ENCODE measurements at regions not wholly inside any gene's neighbourhood (a gene's known extent, or its start where the extent isn't known, plus 50 kb on each side); places are given as distances from the start of the nearest gene placed in this dataset.

DNA sequence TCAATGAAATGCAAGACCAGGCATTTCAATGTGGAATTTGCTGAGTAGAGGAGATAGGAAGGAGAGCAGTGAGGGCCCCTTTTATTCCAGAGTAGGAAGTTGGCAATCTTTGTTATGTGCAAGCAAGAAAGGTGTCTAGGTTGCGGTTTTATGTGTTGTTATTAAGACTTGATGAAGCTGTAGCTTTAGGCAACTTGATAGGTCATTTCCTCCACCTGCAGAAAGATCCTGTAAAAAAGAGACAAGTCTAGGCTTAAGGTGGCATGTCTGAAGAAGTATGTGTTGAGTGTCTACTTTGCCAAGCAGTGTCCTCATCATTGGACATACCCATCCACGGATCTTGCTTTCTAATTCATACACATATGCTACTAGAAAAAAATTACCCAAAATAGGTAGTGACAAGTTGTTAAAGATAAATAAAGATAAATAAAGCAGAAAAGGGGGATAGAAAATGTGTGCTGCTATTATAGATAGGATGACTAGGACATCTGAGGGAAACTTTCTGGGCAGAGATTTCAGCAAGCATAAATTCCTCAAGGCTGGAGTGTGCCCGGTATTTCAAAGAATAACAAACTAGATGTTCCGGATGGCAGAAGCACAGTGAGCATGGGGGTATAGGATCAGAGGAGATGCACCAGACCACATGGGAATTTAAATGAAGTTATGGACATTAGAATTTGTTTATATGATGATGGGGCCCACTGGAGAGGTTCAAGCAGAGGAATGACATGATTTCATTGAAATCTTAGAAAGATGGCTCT, 335.0 kb downstream of the TGFB2 start:
- DNase-seq: no peak
- no peak for ATAC-seq

DNA sequence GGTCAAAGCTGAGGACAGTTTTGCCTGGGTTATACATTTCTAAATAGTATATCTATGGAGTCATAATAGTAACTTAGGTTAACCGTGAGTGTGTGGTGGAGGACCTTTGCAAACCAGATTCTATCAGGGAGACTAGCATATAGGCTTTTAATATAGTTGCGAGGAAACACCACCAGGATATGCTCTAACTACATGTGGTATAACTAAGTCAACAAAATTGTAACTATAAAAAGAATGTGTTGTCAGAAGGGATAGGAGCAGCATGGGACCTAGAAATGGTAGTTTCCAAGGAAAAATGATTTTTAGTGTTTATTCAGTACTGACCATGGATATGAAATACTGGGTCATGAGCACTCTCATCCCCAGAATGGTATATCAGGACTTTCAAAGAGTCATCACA, 338.1 kb downstream of the TGFB2 start:
- no peak for ATAC-seq
- DNase-seq: no peak

DNA sequence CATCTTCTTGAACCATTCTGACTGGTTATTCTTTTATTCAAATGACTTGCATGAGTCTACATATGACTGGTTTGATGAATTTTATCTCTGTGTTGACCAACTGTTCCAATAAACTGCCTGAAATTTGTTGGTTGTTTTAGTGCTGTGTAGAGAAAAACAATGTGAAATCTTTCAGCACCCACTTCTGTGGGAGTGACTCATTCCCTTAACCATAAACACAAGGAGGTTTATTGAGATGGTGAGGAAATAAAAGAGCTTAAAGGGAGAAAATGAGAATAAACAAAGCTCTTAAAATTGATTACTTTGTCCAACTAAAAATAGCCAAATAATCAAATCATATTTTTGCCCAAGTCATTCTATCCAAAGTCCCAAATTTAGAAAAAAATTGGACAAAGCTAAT, 341.1 kb downstream of the TGFB2 start:
- ATAC-seq (no peak), DNase-seq (no peak)

DNA sequence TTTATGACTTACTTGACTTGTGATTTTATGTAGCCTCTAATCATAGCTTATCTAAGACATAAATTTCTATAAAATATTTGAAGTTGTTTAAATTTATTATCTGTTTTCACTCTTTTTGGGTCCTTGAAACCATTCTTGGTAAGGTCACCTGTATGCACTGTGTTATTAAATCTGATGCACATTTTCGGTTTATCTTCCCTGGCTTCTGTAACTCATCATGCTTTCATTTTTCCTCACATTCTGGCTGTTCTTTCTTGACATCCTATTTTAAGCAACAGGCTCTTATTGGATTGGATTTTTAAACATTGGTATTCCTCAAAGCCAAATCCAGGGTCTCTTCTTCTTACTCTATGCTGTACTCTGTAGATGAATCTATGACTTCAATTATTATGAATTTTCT, 341.6 kb downstream of the TGFB2 start:
- no peak for DNase-seq
- ATAC-seq: no peak

DNA sequence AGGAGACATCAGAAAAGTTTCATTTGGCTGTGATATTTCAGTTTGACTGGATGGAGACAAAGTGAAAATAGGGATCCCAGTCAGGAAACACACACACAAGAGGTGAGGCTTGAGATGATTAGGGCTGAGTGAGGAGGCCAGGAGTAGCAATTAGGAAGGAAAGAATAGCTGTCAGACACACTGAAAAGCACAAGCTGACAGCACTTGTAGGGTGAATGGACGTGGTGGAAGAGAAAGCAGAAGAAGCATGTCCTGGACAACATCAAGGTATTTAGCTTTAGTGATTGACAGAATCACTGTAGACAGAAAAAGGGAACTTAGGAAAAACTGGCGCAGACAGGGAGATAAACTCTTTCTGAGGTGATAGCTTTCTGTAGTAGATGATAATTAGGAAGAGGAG, 347.7 kb downstream of the TGFB2 start:
- ATAC-seq (no peak), DNase-seq (no peak)

GRCh38 chr1:218693599-218693998, 348.5 kb downstream of the TGFB2 start:
- ATAC-seq (no peak), DNase-seq (no peak)

DNA sequence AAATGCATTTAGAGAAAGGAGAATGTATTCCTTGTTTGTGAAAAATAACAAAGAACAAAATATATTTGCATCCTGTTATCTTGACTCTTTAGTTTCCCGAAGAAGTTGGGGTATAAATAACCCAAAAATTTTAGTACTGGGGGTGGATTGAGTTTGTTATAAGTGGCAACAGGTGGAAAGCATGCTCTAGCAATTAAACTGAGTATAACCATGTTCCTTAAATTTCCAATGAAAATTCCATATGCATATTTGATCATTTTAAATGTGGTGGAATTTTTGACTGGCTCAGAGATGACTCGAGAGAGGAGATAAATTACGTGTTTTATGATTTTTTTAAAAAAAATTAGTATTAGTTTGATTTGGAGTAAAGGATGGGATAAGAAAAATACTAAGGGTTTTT, 348.9 kb downstream of the TGFB2 start:
- ATAC-seq (no peak), DNase-seq (no peak)

DNA sequence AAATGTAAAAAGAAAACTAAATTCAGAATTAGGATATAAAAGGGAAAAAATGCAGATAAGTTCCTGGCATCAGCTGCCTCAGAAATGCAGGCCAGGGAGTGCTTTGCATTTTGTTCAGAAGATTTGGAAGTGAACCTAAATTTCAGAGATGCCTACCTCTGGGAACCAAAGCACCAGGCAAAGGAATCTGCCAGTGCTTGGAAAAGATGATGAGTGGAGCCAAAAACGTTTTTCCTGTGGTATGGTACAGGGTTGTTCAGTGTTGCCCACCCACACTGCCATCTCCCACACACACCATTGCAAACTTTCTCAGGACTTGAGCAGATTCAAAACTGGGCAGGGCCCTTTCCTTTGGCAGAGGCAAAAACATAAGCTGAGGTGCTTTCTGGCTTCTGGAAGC, 349.5 kb downstream of the TGFB2 start:
- ATAC-seq (no peak), DNase-seq (no peak)

DNA sequence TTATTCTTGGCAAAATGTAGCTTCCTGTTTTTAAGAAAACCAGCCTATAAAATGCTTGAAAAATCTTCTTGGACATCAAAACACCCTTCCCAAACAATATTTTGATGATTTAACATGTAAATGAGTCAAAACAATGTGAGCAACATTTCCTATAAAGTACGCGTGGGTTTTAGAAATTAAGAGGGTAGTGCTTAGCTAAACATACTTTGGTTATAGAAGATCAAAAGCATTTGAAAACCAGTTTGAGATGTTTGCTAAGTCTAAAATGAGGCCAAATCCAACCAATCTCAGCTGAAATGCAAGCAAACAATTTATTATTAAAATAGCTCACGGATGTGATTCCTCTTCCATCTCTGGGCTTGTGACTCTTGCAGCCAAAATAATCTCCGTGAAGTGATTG, 350.4 kb downstream of the TGFB2 start:
- DNase-seq (no peak), ATAC-seq (no peak)

GRCh38 chr1:218698141-218698540, 353.0 kb downstream of the TGFB2 start:
- ATAC-seq: no peak
- no peak for DNase-seq

DNA sequence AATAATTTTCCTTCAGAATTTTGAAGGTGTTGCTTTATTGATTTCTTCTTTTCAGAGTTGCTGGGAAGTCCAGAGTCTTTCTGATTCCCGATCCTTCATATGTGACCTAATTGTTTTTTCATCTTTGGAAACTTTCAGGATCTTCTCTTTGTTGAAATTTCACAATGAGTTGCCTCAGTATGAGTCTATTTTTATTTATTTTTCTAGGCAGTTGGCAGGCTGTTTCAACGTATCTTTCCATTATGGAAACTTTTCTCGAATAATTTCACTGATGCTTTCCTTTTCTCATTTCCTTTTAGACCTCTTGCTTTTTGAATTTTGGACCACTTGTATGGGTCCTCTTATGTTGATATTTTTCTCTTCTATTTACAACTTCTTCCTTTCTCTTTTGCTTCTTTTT, 354.3 kb downstream of the TGFB2 start:
- ATAC-seq (no peak), DNase-seq (no peak)

DNA sequence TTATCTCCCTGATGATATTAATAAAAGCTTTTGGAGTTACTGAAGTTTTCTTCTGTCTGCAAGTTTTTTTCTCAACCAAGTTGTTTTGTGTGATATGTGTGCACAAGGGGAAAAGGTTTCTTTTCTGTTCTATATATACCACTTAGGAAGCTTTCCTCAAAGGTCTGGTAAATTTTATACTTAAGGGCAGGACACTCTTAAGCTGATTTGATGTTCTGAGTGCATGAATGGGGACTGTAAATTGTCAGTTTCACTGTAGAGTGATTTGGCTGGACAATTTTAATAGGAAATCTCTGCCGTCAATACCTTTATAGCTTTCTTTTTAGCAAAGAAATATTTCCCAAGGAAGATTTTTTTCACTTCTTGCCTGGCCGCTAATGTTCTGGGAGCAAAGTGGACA, 354.7 kb downstream of the TGFB2 start:
- DNase-seq (no peak), ATAC-seq (no peak)

DNA sequence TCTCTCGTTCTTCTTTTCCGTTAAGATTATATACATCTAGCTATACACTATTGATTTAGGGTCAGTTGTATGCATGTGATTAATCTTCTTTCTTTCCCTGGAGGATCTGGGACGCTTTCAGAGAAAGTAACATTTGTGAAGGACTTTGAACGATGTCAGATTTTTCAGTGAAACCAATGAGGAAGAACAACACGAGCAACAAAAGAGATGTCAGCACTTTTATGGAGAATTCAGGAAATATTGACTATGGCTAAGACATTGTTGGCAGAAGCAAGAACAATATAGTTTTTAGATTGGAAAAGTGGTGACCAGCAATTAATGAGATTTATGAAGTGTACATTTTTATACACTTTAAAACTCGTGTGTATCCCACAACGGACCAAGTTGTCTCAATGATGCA, 355.5 kb downstream of the TGFB2 start:
- ATAC-seq: no peak
- no peak for DNase-seq

GRCh38 chr1:218701131-218701530, 356.0 kb downstream of the TGFB2 start:
- ATAC-seq (no peak), DNase-seq (no peak)

DNA sequence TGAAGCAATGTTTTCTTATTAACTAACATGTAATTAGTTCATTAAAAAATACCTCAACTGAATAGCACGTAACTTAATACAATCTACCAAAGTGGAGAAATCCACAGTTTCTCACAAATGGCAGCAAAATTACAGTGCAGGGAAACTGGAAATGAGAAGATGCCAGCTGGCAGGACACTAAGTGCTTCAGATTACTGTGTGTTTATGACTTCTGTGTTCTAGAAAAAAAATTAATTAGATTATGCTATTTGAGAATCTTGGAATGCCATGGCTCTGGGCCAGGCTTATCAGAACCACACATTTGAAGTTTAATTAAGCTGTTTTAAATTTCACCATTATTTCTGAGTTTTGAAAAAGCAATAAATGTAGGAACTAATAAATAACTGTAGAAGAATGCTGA, 357.6 kb downstream of the TGFB2 start:
- ATAC-seq: no peak
- no peak for DNase-seq

DNA sequence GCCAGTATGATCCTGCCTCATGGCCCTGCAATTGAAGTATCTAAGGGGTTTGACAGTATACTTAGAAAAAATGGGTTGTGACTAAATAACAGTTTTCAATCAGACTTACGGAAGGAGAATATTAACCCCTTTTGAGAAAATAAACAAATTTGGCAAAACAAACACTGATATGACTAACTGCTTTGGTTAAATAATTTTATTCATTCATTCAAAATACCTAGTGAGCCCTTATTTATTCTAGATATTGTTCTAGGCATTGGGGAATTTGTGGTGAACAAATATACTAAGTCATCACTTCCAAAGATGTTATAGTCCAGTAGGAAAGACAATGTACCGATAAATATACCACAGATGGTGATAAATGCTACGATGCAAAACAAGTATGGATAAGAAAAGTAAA, 358.7 kb downstream of the TGFB2 start:
- DNase-seq (no peak), ATAC-seq (no peak)

GRCh38 chr1:218705391-218705790, 360.3 kb downstream of the TGFB2 start:
- DNase-seq (no peak), ATAC-seq (no peak)

GRCh38 chr1:218705911-218706893, 361.1 kb downstream of the TGFB2 start:
- DNase-seq: no peak
- ATAC-seq: no peak

GRCh38 chr1:218711001-218711400, 365.9 kb downstream of the TGFB2 start:
- DNase-seq (no peak), ATAC-seq (no peak)

GRCh38 chr1:218711884-218712674, 366.9 kb downstream of the TGFB2 start:
- DNase-seq (no peak), ATAC-seq (no peak)

DNA sequence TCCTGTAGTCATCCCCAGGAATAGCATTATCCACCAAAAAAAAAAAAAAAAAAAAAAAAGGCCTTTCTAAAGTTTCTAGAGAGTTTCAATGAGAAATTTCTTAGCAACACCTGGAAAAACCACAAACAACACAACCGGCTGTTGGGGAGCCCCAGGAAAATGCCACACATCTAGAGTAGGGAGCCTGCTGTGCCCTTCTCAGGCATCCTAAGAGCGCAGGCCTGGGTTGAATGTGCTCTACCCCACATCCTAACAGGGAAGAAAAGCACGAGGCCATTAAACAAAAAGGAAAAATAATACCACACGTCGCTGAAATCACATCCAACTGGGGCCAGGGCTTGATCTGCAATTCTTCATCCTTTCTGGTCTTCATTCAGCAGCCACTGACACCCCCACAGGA, 367.5 kb downstream of the TGFB2 start:
- no peak for DNase-seq
- ATAC-seq: no peak

DNA sequence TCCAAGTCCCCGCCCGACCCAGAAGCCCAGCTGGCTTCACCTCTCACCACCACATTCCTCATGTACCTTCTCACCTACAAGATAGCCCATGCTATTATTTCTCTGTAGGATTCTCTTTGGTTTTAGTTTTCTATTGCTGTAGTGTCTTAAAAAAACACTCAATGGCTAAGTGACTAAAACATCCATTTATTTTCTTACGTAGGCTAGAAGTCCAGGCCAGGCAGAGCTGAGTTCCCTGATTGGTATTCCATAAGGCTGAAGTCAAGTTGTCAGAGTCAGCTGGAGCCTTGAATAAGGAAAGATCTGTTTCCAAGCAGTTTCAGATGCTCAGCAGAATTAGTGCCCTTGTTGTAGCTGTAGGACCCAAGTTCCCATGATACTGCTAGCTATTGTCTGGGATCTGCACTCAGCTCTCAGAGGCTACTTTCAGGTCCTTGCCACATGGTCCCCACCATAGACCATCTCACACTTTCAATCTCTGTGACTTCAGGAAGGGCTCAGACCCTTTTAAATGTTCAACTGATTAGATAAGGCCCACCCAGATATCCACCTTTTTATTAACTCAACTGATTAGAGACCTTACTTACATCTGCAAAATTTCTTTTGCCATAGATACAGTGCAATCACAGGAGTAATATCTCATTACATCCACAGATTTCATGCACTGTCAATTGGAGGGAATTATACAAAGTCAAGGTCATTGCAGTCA, 371.0 kb downstream of the TGFB2 start:
- no peak for ATAC-seq

More for the DNA sequence above, 371.0 kb downstream of the TGFB2 start:
- no peak for DNase-seq
